PC-9 (cell line): ENCODE measurements at regions not wholly inside any gene's neighbourhood (a gene's known extent, or its start where the extent isn't known, plus 50 kb on each side); places are given as distances from the start of the nearest gene placed in this dataset.

Experiments
- EZH2 ChIP-seq: fragments of 200-600 bp; sonication (generic); IDR thresholded peaks from 2 replicates; pipeline ENCODE4 v1.8.0; 2017; ENCODE audit warnings: antibody characterized with exemption, low read depth
- TF ChIP-seq, protein P1 (sequence below): fragments of 200-600 bp; sonication (generic); conservative IDR thresholded peaks from 2 replicates; pipeline ENCODE4 v1.6.1; 2017; ENCODE audit warnings: mixed run types, antibody characterized with exemption, mild to moderate bottlenecking, moderate library complexity

DNA sequence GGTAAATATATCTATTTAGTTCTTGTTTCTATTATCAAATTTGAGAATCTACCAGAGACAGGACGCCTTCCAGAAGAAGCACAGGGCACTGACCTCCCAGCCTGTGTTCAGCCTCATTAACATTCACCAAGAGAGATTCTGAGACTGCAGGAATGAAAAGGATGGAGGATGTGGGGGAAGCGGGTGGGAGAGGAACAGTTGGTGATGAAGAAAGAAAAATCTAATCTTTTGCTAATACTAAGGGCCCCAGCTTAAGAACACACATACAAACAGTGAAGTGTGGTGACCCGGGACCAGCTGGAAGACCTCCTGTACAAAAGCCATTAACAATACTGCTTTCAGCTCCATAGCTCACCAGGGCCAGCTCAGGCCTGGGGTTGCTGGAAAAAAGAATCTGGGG lies 160.5 kb downstream of the NUAK1 start:
- TF ChIP-seq EZH2, result no peak
- TF ChIP-seq, protein P1, sequence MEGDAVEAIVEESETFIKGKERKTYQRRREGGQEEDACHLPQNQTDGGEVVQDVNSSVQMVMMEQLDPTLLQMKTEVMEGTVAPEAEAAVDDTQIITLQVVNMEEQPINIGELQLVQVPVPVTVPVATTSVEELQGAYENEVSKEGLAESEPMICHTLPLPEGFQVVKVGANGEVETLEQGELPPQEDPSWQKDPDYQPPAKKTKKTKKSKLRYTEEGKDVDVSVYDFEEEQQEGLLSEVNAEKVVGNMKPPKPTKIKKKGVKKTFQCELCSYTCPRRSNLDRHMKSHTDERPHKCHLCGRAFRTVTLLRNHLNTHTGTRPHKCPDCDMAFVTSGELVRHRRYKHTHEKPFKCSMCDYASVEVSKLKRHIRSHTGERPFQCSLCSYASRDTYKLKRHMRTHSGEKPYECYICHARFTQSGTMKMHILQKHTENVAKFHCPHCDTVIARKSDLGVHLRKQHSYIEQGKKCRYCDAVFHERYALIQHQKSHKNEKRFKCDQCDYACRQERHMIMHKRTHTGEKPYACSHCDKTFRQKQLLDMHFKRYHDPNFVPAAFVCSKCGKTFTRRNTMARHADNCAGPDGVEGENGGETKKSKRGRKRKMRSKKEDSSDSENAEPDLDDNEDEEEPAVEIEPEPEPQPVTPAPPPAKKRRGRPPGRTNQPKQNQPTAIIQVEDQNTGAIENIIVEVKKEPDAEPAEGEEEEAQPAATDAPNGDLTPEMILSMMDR, result no peak
